Brain microvascular endothelial cell (primary cell): ENCODE measurements at regions not wholly inside any gene's neighbourhood (a gene's known extent, or its start where the extent isn't known, plus 50 kb on each side); places are given as distances from the start of the nearest gene placed in this dataset.

Source experiments
- DNase-seq: peaks from one replicate; pipeline ENCODE4 v3.0.0-alpha.2; 2020
- H3K27ac ChIP-seq: fragments of 250-450 bp; sonication (Bioruptor Pico); 2 replicates; pipeline ENCODE4 v1.5.1; 2020; ENCODE audit warnings: mild to moderate bottlenecking, moderate library complexity
- H3K27me3 ChIP-seq: fragments of 250-450 bp; sonication (Bioruptor Pico); replicated peaks from 2 replicates; pipeline ENCODE4 v1.5.1; 2020; ENCODE audit warnings: mild to moderate bottlenecking
- H3K36me3 ChIP-seq: fragments of 250-450 bp; sonication (Bioruptor Pico); replicated peaks from 2 replicates; pipeline ENCODE4 v1.5.1; 2020; ENCODE audit warnings: mild to moderate bottlenecking
- H3K4me3 ChIP-seq: 2 replicates; pipeline ENCODE4 v1.5.1; 2011; ENCODE audit warnings: low read depth, mild to moderate bottlenecking, control low read depth, low read length, moderate library complexity
- in situ Hi-C: cut with HindIII; loops from 2 replicates; pipeline ENCODE4 v1.10.0; 2017; ENCODE audit warnings: low sequenced_read_pairs, low pct_ligation_motif_present
- TF ChIP-seq, protein P1 (sequence below): IDR thresholded peaks from 2 replicates; pipeline ENCODE4 v1.5.1; 2011; ENCODE audit warnings: low read depth, mild to moderate bottlenecking, moderate library complexity, low read length, control low read depth, inconsistent platforms; ENCODE audit errors: missing control alignments

DNA sequence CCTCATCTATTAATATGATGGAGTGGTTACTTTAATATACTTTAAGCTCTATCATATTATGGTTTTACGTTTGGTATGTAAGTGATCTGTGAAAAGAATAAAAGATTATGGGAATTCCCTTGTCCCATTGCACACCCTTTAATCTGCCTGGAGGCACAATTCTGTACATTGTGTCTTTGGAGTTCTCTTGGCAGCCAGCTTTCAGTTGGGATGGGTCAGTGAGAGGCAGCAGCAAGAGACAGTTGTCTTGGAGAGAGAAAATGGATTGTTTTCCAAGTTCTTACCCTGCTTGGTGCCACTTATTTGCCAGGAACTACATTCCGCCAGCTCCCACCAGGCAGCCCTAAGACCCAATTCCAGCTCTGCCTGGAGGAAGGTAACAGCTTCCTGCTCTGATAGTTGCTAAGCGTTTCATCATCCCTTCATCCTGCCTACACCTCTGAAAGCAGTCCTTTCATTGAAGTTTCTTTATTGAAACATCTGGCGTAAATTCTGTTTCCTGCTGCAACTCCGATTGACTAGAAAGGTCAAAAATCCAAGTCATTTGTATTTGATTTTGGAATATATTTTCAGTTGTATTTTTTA is 365.2 kb downstream of the AKAIN1 start:
- TF ChIP-seq, protein P1, sequence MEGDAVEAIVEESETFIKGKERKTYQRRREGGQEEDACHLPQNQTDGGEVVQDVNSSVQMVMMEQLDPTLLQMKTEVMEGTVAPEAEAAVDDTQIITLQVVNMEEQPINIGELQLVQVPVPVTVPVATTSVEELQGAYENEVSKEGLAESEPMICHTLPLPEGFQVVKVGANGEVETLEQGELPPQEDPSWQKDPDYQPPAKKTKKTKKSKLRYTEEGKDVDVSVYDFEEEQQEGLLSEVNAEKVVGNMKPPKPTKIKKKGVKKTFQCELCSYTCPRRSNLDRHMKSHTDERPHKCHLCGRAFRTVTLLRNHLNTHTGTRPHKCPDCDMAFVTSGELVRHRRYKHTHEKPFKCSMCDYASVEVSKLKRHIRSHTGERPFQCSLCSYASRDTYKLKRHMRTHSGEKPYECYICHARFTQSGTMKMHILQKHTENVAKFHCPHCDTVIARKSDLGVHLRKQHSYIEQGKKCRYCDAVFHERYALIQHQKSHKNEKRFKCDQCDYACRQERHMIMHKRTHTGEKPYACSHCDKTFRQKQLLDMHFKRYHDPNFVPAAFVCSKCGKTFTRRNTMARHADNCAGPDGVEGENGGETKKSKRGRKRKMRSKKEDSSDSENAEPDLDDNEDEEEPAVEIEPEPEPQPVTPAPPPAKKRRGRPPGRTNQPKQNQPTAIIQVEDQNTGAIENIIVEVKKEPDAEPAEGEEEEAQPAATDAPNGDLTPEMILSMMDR, result no peak
- Histone ChIP-seq H3K27me3 (no peaks in the 10 kb centered on the region), H3K36me3 (no peaks in the 10 kb centered on the region), H3K27ac (no peak overlapping the region), H3K4me3 (no peak overlapping the region)
- no peak for DNase-seq
- in situ Hi-C loops, result no loop called here

DNA sequence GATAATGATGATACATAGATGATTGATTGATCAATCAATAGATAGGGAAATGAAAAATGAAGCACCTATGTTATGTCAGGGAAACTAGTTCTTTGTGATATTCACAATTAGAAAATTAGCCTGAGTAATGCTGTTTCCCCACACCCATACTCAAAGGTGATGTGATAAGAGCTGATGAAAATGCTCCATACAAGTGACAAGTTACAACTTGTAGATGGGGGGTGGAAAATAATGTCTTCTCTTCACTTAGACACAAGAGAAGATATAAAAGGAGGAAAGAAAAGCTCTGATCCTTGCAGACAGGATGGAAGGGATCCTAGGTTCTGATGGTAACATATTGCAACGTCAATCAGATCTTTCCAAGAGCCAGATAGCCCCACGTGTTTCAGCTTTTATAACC is 365.9 kb downstream of the AKAIN1 start:
- in situ Hi-C loops, result no loop called here
- H3K36me3 ChIP-seq, result no peaks in the 10 kb centered on the region
- H3K27me3 ChIP-seq, result no peaks in the 10 kb centered on the region
- DNase-seq, result no peak
- no peak overlapping the region for H3K27ac ChIP-seq
- TF ChIP-seq, protein P1, result no peak
- no peak overlapping the region for H3K4me3 ChIP-seq

DNA sequence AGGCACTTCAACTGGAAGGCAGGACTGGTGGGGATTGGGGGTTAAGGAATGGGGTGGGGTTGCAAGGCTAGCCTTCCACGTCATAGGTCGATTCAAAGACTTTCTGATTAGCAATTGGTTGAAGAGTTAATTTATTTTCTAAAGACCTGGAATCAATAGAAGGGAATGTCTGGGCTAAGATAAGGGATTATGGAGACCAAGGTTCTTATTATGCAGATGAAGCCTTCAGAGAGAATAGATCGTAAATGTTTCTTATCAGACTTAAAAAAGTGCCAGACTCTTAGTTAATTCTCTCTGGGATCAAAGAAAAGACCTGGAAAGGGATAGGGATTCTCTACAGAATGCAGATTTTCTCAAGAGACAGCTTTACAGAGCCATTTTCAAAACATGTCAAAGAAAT is 368.0 kb upstream of the DLGAP1 start:
- in situ Hi-C loops, result no loop called here
- no peaks in the 10 kb centered on the region for H3K36me3 ChIP-seq
- no peak overlapping the region for H3K27ac ChIP-seq
- H3K4me3 ChIP-seq, result no peak overlapping the region
- TF ChIP-seq, protein P1, result no peak
- no peaks in the 10 kb centered on the region for H3K27me3 ChIP-seq
- DNase-seq, result no peak

DNA sequence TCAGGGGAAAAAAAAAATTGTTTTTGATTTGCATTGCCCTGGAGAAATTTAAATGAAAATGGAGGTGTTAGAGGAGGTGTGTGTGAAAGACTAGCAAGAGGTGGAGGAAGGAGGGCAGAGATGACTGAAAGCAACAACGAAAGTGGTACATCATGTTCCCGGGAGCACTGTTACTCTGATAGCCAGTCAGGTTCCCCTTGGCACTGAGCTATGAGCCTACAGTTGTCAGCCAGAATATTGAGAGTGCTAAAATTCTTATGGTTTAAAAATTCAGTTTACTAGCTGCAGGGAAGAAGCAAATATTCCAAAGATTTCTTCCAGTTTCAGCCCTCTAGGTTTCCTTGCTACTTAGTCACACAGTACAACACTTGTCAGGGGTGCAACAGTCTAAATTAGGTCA is 366.7 kb upstream of the DLGAP1 start:
- in situ Hi-C loops, result no loop called here
- TF ChIP-seq, protein P1, result no peak
- H3K4me3 ChIP-seq, result no peak overlapping the region
- DNase-seq, result no peak
- H3K27me3 ChIP-seq, result no peaks in the 10 kb centered on the region
- no peak overlapping the region for H3K27ac ChIP-seq
- no peaks in the 10 kb centered on the region for H3K36me3 ChIP-seq

DNA sequence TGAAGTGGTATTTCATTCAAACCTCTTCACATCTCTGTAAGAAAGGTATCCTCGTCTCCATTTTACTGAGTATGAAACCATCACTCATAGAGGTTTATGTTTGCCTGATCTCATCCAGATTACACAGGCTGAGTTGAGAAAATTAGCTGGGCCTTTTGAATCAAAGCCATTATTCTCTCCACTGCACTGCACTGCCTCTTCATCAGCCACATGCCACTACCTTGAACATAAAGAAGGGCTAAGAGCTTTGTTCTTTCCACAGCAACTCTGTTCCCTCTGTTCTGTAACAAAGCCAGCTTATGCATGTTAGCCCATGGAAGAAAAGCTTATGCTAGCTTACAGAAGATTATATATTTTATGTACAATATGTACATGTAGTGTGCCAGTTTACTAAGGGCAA is 362.6 kb upstream of the DLGAP1 start:
- in situ Hi-C loops, result no loop called here
- Histone ChIP-seq H3K27me3 (no peaks in the 10 kb centered on the region), H3K36me3 (no peaks in the 10 kb centered on the region), H3K4me3 (no peak overlapping the region), H3K27ac (no peak overlapping the region)
- no peak for DNase-seq
- TF ChIP-seq, protein P1, result no peak

DNA sequence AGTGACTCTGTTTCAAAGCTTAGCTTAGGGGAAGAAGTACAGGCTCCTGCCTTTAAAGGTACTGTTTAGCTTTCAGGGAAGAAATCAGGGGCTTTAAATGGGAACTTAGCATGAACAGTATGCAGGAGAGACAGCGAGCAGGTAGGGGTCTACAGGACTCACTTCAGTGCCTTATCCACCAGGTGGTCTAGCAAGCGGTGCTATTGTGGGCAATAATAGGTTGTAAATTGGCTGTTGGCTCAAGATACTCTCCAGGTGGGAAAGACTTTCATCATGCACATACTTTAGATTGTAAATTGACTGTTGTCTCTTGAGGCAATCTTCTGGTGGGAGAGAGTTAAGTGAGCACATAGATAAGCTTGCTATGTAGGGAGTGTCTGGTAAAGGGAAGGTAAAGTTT is 358.6 kb upstream of the DLGAP1 start:
- Histone ChIP-seq H3K27me3 (no peaks in the 10 kb centered on the region), H3K4me3 (no peak overlapping the region), H3K36me3 (no peaks in the 10 kb centered on the region), H3K27ac (no peak overlapping the region)
- DNase-seq, result no peak
- TF ChIP-seq, protein P1, result no peak
- in situ Hi-C loops, result no loop called here
